Stimulated activated naive CD4-positive, alpha-beta T cell treated with Interleukin-2 at 50 U/mL for 16 hours (primary cell): ENCODE measurements at regions not wholly inside any gene's neighbourhood (a gene's known extent, or its start where the extent isn't known, plus 50 kb on each side); places are given as distances from the start of the nearest gene placed in this dataset.

Experiments
- DNase-seq: peaks from one replicate; lab custom pipeline; 2025; lab: John Stamatoyannopoulos, UW

DNA sequence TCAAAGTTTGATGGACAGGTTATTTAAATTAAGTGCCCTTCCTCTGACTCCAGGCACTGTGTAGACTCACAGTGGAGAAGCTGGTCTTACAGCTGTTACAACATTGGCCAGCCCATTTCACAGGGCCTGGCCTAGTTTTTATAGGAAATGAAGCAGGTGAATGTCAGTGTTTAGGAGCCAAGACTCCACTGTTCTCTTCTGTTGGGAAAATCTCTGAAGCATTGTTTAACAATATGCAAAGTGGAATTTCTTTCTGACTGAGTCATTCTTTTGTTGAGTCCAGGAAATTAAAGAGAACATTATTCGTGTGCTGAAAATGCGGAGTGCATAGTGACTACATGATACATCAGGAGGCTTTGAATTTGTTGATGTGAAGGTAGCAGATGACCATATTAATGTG is 64.7 kb downstream of the ARRDC4 start:
- no peak for DNase-seq

DNA sequence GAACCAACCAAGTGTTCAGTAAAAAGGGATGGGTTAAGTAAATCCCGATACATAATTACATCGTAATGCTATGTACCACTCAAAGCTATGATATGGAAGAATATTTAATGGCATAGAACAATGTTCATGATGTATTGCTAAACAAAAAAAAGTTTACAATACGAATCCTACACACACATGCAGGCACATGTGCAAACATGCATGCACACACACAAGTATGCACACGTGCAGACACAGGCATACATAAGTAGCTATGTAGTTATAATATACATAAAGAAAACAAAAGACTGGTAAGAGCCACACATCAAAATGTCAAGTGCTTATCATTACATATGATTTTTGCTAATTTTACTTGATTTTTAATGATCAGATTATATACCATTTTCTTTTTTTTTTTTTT is 74.2 kb downstream of the ARRDC4 start:
- no peak for DNase-seq

DNA sequence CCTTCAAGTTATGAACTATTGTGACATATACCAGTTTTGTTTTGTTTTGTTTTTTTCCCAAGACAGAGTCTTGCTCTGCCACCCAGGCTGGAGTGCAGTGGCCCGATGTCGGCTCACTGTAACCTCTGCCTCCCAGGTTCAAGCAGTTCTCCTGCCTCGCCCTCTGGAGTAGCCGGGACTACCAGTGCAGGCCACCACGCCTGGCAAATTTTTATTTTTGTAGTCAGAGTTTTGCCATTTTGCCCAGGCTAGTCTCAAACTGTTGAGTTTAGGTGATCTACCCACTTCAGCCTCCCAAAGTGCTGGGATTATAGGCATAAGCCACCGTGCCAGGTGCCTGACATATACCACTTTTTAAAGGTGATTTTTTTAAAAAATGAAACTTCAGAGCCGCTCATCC is 74.6 kb downstream of the ARRDC4 start:
- DNase-seq = no peak

DNA sequence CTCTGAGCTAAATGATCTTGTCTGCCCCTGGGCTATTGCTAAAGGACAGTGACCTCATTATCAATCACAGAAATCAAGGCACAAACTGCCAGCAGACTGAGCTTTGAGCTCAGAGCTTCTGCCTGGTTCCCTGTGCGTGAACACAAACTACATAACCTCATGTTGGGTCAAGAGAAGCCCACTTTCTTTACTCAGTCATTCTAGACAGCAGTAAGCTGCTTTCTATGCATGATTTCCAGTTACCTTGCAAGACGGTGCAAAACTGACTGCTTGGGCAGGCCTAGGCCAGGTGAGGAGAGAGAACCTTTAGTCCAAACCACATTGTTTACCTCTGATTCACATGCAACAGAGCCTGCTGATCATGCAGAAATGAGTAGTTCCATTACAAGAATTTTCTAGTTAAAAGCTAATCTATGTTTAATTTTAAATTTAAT is 75.1 kb downstream of the ARRDC4 start:
- DNase-seq = no peak

DNA sequence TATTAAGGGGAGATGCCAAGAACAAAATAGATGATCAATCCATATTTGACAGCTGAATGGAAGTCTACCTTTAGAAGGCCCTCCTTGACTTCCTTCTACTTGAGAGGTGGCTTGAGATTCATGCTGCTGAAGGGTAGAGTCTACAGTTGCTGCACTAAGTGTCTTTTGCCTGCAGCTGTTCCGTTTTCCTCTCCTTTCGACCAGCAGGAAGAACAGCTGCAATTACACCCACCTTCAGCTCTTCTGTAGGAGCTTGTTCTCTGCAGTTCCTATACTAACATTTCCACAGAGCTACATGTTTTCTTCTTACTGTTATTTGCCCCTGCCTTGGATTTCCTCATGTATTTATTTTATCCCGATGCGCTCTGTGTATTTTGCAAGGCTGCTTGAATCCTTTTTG is 79.1 kb downstream of the ARRDC4 start:
- no peak for DNase-seq

DNA sequence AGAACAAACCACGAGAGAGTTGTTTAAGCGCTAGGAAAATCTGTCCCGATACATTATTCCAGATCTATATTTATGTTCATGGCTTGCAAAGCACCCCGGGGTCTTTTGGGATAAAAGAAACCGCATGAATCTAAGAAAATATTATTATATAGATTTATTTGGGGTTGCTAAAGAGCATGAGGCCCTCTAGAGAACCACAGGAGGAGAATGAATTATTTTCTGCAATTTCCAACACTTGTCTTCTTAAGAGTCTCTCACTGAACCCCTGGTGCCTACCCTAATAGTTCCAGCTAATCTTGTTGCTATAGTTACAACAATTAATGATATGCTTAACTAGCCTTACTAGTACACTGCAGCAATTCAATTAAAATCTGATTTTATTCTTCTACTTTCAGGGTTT is 79.6 kb downstream of the ARRDC4 start:
- DNase-seq = no peak

DNA sequence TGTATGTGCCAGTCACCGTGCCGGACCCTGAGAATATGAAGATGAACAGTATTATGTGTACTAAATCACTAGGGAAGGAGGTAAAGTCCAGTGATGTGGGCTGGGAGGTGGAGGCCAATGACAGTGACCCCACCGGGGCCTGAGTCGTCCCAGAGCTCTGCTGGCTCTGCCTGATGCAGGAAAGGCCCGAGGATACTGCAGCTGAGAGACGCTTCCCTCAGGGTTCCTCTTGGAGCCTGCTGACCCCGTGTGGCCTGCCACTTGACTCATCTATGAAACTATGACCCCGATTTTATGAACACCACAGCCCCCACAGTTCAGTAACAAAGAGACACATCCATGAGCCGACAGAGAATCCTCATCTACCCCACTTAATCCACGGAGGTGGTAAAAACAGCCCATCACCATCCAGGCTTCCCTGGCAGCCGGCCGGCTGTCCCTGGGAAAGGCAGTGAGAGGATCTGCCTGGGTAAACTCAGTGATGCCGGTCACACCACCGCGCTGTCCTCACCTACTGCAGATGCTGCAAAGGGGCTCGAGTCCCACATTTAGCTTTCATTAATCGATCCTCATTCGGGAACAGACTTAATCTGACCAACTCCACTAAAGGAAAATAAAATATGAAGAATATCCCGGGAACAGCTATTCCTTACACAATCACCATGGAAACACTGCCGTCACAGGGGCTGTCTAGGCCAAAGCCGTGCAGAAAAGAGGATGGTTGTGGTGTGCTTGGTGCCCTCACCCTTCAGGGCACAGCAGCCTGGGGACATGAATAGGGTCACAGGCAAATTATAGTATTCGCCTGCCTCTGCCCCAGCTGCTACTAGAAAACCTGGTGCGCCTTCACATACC is 82.9 kb downstream of the ARRDC4 start:
- DNase-seq = no peak

DNA sequence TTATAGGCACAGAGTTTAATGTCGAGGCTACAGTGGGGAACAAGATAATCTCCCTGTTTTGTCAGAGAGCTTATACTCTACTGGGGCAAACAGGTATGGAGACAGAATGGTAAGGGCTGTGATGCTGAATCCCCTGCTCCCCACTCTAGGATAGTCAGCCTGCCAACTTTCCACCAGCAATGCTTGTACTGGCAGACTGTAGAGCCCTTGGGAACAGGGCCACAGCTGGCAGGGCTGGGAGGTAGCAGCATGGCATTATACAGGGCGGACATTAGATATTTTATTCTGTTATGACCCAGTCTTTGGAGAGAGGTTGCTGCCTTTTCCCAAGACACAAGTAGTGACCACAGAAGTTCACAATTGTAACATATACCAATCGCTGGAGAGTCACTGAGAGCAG is 91.2 kb downstream of the ARRDC4 start:
- no peak for DNase-seq

DNA sequence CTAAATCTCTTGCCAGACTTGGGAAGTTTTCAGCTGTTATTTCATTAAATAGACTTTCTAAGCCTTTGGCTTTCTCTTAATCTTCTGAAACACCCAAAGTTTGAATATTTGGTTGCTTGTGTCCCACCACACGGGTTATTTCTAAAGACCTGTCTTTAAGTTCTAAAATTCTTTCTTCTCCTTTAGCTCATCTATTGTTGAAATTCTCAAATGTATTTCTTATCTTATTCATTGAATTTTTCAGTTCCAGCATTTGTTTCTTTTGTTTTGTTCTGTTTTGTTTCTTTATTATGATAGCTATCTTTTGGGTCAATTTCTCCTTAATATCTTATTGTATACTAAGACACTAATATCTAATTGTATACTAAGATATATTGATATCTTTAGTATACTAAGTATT is 97.0 kb downstream of the ARRDC4 start:
- no peak for DNase-seq

DNA sequence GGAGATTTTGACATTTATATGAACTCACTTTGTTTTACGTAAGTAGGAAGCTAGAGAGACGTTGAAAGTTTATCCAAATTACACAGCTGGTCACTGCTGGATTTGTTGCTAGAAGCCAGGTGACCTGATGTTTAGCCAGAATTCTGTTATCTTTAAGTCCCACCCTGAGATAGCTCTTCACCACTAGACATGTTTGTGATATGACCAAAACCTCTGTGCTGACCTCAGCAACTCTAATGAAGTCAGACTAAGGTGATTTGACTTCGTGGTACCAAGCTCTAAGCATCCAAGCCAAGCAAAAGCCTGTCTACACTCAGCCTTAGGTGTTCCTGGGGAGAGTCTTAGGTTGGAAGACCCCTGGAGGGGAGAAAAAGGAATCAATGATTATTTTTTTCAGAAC is 102.4 kb downstream of the ARRDC4 start:
- no peak for DNase-seq

DNA sequence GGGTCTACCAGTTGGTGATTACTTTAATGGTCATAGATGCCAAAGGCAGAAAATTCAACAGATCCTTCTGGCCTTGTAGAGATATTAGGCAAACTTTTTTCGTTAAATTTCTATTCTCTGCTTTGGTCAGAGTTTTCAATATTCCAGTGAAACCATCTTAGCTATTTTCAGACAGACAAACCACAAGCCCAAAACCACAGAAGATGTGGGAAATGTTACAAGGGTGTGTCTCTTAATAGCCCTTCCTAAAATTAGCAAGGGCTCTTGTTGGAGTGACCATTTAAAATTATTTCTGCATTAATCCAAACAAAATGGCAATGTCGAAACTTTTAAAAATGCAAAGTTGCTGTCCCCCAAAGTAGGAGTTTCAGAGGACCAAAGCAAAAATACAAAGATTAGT is 102.8 kb downstream of the ARRDC4 start:
- DNase-seq = no peak

DNA sequence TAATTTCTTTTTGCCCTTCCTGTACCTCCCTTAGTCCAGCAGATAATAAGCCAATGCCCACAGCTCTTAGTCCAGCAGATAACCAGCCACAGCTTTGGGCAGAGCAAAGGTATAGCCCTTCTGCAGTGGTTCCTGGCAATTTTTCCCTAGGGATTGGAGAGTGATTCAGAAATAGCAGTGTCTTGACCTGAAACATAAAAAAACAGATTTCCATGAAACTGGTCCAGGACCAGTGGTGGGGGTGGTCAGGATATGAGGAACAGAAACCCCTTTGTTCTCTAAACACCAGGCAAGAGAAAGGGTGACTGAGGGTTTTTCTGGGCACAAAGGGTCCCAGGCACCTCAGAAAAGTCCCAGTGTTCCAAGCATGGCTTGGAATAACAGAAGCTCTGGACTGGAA is 103.4 kb downstream of the ARRDC4 start:
- DNase-seq = no peak

DNA sequence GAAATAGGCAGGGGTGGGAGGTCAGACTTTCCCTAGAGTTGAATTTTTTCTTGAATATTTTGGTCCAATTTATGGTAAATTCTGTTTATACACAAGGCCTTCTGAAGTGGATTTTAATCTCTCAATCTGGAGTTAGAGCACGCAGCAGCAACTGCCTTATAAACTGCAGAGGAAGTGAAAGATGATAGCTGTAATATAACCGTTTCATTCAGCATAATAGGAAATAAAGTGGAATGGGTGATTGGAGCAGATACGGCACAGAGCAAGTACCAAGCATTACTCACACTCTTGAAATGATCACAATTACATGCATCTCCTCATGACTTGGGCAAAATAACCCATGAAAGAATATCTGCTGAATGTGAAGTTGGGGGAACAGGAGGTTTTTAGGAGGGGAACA is 106.8 kb downstream of the ARRDC4 start:
- DNase-seq = no peak

DNA sequence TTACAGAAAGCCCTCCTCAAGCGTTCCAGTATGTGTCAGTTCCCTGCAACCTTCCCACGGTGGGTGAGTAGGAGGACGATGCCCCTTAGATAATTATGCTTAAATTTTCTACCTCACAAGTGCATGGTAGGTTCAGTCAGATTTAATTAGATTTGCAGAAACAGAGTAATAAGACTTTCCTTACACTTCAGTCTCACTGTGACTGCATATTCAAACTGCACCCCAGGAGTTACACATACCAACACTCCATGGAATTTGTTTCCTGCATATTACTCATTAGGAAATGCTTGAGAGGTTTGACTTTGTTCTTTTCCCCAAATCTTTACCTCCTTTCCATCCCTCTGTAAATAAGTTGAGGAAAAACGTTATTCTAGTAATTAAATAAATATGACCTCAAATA is 108.8 kb downstream of the ARRDC4 start:
- DNase-seq = no peak

DNA sequence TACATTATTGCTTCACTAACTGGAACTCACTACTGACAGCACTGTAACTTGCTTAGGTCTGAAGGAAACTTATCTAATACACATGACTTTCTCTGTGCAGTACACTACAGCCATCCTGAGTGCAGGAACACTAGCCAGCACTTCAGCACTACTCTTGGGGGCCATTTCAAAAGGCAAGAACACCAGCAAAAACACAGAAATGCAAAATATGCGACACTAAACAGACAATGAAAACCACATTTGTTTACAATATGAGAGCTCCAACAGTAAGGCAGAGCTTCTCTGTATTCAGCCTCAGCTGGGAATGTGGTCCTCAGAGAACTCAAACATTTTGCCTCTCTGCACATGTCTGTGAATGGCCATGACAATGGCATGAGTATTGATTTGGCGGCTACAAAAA is 109.6 kb downstream of the ARRDC4 start:
- no peak for DNase-seq

DNA sequence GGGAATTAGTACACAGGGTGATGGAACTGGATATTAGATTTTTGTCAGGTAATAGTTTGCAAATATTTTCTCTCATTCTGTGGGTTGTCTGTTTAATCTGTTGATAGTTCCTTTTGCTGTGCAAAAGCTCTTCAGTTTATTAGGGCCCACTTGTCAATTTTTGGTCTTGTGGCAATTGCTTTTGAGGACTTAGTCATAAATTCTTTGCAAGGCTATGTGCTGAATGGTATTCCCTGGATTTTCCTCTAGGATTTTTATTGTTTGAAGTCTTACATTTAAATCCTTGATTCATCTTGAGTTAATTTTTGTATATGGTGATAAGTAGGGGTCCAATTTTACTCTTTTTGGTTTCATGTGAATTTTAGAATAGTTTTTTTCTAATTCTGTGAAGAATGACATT is 111.3 kb downstream of the ARRDC4 start:
- DNase-seq = no peak

DNA sequence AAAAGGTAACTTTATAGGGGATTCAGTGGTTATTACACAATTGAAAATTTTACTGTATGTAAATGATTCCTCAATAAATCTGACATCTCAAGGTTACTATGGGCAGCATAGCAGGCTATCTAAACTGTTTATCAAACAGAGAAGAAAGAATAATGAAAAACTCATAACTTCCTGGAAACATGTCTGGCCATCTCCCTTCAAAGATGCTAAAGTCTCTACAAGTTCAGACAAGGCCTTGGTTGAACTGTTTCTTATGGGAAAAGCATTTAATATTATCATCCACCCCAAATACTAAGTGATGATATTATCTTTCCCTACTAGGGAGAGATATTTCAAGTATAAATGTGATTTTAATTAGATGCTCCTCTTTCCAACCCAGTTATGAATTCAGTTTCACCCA is 114.9 kb downstream of the ARRDC4 start:
- no peak for DNase-seq

DNA sequence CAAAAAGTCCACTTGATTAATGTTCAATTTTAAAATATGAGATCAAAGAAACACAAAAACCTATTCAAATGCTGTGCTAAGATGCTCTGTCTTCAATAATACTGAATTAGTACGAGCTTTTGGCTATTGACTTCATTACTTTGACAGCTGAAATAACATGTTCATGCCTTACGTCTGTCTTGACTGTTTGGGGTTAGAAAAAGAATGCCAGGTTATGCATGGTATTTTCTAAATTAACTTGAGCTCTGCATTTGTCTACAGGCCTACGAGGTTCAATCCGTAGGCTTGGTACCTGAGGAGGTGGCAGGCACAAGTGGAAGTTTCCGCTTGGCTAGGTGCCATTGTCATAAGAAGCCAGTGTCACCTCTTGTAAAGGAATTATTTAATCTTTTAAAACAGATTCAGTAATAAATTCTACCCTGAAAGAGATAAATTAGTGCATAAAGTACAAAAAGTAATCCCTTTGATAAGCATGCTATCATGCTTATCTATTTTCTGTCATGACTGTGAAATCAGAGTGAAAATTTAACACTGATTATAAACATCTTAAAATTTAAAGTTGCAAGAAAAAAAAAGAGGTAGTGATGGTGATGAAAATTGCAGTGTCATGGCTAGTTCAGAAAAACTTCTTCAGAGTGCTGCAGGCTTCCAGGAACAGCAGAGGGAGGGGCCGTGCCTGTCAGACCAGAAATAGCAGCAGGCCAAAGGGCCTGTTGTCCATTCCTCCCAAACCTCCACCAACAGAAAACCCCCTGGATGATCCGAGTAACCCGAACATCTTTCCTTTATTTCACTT is 115.7 kb downstream of the ARRDC4 start:
- DNase-seq = no peak

DNA sequence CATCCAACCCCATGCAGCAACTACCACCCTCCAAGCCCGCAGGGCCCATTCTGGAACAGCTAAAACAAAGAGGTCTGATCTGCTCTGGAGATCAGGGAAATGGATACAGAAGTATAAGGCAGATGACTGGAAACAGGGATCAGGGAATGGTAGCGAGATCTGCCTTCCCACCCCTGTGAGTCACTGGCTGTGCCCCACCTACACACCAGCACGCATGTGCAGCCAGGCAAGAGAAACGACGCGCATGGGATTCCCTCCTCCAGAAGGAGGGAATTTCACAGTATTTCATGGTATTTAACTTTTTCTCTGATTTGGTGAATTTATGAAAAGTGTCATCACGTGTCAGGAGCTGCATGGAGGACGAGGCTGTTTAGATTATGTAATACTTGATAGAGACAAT is 116.7 kb downstream of the ARRDC4 start:
- no peak for DNase-seq

DNA sequence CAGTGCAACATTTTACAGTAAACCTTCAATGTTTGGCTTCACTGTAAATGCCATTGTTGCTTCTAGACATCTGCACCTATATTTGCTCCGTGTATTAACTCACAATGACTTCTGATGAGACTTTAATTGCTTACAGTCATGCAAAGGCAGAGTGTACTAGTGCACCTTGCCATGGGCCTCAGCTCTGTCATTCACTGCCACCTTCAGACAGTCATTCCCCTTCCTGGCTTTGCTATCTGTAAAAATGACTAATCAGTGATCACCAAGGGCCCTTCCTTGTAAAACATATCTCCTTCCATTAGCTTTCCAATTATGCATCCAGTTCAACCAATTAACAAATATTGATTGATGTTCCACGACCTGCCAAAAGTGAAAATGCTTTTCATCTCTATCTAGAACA is 120.3 kb downstream of the ARRDC4 start:
- no peak for DNase-seq

DNA sequence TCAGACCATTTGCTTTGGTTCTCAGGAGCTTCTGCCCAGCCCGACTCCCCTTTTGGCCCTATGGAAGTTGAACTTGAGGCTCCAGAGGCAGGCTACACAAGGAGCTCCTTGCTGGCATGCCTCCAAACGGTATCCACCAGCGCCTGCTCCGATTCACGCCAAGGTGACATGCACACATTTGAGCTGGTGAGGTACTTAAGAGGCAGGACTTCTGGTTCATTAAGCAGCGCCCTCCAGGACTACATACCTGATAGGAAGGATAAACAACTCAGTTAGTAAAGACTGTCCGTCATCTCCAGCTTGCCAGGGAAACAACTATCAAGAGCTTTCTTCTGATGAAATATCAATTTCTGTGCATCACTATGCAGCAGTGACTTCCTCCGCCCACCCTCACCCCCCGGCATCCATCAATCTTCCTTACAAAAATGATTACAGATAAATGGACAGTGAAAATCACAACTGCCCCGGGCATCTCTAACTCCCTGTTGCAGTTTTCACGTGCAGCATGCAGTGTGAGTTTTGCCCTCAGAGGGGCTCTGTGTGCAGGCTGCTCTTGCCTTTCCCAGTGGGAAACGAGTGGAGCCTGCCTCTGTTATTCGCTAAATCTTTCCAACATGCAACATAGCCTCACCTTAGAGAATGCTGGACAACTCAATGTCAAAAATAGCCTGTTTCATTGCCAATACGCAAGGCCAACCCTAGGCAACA is 122.9 kb downstream of the ARRDC4 start:
- no peak for DNase-seq

DNA sequence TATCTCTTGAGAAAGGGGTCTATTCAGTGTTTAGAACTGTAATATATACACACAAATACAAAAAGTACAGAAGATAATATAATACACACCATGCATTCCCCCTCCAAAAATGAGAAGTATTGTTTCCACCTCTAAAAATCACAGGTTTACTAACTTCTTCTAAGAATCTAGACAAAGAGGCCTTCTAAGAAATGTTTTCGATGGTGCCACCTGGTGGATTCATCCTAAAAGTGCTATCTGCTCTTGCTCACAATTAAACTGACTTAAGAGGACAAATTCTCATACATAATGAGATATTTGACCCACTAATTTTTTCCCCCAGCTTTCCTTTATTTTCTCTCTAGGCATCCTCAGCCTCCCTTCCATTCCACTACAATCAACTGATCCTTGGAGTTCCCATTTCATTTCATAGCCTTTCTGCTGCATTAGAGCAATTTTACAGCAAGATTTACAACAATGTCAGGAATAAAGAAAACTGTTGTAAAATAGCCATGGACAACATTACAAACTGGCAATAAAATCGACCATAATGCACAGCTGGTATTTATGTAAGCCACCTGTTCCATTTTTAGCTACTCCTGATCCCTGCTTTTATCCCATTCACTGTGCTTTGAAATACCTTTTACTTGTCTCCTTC is 124.6 kb downstream of the ARRDC4 start:
- no peak for DNase-seq
